ENCODE measurements at regions not wholly inside any gene's neighbourhood (a gene's known extent, or its start where the extent isn't known, plus 50 kb on each side); places are given as distances from the start of the nearest gene placed in this dataset.

- TF ChIP-seq CTCF (IDR thresholded peaks at IDR 0.05; ENCODE audit: poor library complexity, severe bottlenecking) (no peak), POLR2AphosphoS5 (IDR thresholded peaks at IDR 0.05) (peak; percentile 2), SMC3 (conservative IDR thresholded peaks at IDR 0.05; ENCODE audit: poor library complexity) (peak; percentile 8)
Measured at GRCh38 chr4:71186566-71187403, 152.0 kb upstream of the SLC4A4 start.

Measured in neural cell (in vitro differentiated cells).